ENCODE measurements at regions not wholly inside any gene's neighbourhood (a gene's known extent, or its start where the extent isn't known, plus 50 kb on each side); places are given as distances from the start of the nearest gene placed in this dataset.

DNA sequence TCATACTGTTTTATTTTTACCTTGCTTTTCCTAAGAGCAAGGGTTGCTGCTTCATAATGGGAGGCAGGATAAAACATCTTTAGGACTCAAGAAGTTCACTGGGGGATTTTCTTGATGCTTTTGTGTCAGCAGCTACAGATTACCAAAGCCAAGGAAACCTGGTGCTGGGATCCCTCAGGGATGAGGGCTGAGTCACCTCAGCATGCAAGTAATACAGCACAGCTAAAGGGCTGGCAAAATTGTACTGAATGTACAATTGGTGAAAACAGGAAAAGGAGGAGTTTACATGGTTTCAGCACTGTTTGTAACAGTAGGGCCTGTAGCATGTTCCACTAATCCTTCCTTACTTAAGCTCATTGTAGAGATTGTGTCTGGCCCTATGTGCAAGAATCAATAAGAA is 1056.8 kb downstream of the SORCS1 start:
- H3K27me3 ChIP-seq, result no peaks in the 10 kb centered on the region
- TF ChIP-seq, protein P1, sequence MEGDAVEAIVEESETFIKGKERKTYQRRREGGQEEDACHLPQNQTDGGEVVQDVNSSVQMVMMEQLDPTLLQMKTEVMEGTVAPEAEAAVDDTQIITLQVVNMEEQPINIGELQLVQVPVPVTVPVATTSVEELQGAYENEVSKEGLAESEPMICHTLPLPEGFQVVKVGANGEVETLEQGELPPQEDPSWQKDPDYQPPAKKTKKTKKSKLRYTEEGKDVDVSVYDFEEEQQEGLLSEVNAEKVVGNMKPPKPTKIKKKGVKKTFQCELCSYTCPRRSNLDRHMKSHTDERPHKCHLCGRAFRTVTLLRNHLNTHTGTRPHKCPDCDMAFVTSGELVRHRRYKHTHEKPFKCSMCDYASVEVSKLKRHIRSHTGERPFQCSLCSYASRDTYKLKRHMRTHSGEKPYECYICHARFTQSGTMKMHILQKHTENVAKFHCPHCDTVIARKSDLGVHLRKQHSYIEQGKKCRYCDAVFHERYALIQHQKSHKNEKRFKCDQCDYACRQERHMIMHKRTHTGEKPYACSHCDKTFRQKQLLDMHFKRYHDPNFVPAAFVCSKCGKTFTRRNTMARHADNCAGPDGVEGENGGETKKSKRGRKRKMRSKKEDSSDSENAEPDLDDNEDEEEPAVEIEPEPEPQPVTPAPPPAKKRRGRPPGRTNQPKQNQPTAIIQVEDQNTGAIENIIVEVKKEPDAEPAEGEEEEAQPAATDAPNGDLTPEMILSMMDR (IDR thresholded peaks at IDR 0.05; ENCODE audit: poor library complexity), result no peak
- no peak for TF ChIP-seq EZH2phosphoT487 (IDR thresholded peaks at IDR 0.05; ENCODE audit: low read depth, severe bottlenecking, unreplicated experiment)
- H3K36me3 ChIP-seq (replicated peaks; ENCODE audit: insufficient read depth, low read depth), result no peaks in the 10 kb centered on the region

GRCh38 chr10:106106114-106106513 is 1058.4 kb downstream of the SORCS1 start:
- peak; percentile 59 for DNase-seq (ENCODE audit: low spot score)
- Histone ChIP-seq H4K20me1 (ENCODE audit: insufficient read depth, poor library complexity, severe bottlenecking) (no peaks in the 10 kb centered on the region), H3K4me3 (no peak overlapping the region), H3K27me3 (no peaks in the 10 kb centered on the region), H2AFZ (no peak overlapping the region), H3K9me2 (replicated peaks; ENCODE audit: insufficient read depth) (no peaks in the 10 kb centered on the region), H3K27ac (no peak overlapping the region), H3K9me3 (ENCODE audit: low read depth) (no peaks in the 10 kb centered on the region), H3K4me2 (no peak overlapping the region), H3K36me3 (replicated peaks; ENCODE audit: insufficient read depth, low read depth) (no peaks in the 10 kb centered on the region), H3K4me1 (ENCODE audit: insufficient read depth) (no peaks in the 10 kb centered on the region), H3K79me2 (no peaks in the 10 kb centered on the region)
- WGBS (ENCODE audit: low lambda C conversion rate, missing lambda C conversion rate), result 53% methylated on average over 2 of the region's 2 CpGs
- no peak for TF ChIP-seq EZH2 (IDR thresholded peaks at IDR 0.05; ENCODE audit: borderline replicate concordance)
- no peak for TF ChIP-seq EZH2phosphoT487 (IDR thresholded peaks at IDR 0.05; ENCODE audit: low read depth, severe bottlenecking, unreplicated experiment)
- TF ChIP-seq, protein P1 (IDR thresholded peaks at IDR 0.05; ENCODE audit: poor library complexity), result no peak

More for the DNA sequence above, 1056.8 kb downstream of the SORCS1 start:
- peak; percentile 38 for DNase-seq (ENCODE audit: low spot score)
- H3K27ac ChIP-seq, result peak overlapping the region; percentile 28
- no peaks in the 10 kb centered on the region for H3K9me2 ChIP-seq (replicated peaks; ENCODE audit: insufficient read depth)
- no peaks in the 10 kb centered on the region for H3K79me2 ChIP-seq
- no peak overlapping the region for H3K4me3 ChIP-seq
- no peaks in the 10 kb centered on the region for H4K20me1 ChIP-seq (ENCODE audit: insufficient read depth, poor library complexity, severe bottlenecking)
- no peak overlapping the region for H2AFZ ChIP-seq
- no peaks in the 10 kb centered on the region for H3K4me1 ChIP-seq (ENCODE audit: insufficient read depth)
- H3K9me3 ChIP-seq (ENCODE audit: low read depth), result no peaks in the 10 kb centered on the region
- H3K4me2 ChIP-seq, result no peak overlapping the region

DNA sequence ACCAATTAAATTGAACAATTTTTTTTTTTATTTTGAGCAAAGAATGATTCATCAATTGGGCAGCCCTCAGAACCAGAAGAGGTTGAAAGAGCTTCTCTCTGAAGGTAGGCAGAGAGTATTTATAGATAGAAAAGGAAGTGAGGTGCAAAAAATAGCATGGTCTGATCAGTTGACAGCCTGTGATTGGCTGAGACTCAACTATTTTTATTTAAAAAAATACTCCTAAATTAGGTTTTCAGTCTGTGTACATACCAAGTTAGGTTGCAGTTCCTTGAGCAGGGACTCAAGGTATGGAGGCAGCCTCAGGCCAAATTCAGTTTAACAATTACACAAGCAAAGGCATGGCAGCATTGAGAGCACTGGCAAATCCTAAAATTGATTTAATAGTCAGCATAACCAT is 1074.7 kb downstream of the SORCS1 start:
- no peak for DNase-seq (ENCODE audit: low spot score)

More for the DNA sequence above, 1074.7 kb downstream of the SORCS1 start:
- Histone ChIP-seq H4K20me1 (ENCODE audit: insufficient read depth, poor library complexity, severe bottlenecking) (no peaks in the 10 kb centered on the region), H3K27ac (no peak overlapping the region), H3K9me2 (replicated peaks; ENCODE audit: insufficient read depth) (no peaks in the 10 kb centered on the region), H2AFZ (no peak overlapping the region), H3K4me2 (no peak overlapping the region), H3K79me2 (no peaks in the 10 kb centered on the region), H3K9me3 (ENCODE audit: low read depth) (no peaks in the 10 kb centered on the region), H3K36me3 (replicated peaks; ENCODE audit: insufficient read depth, low read depth) (no peaks in the 10 kb centered on the region), H3K4me1 (ENCODE audit: insufficient read depth) (no peaks in the 10 kb centered on the region), H3K4me3 (no peak overlapping the region), H3K27me3 (no peaks in the 10 kb centered on the region)
- TF ChIP-seq, protein P1 (IDR thresholded peaks at IDR 0.05; ENCODE audit: poor library complexity), result no peak
- TF ChIP-seq EZH2phosphoT487 (IDR thresholded peaks at IDR 0.05; ENCODE audit: low read depth, severe bottlenecking, unreplicated experiment) (no peak), EZH2 (IDR thresholded peaks at IDR 0.05; ENCODE audit: borderline replicate concordance) (no peak)
